ENCODE measurements at regions not wholly inside any gene's neighbourhood (a gene's known extent, or its start where the extent isn't known, plus 50 kb on each side); places are given as distances from the start of the nearest gene placed in this dataset.

- Histone ChIP-seq H3K27ac (no peak overlapping the region), H3K36me3 (no peaks in the 10 kb centered on the region), H3K4me1 (peaks cover 0 to 24% (median 24%) of the 10 kb centered on the region in 4 donors), H3K4me3 (no peak overlapping the region), H3K27me3 (peaks cover 30 to 53% (median 39%) of the 10 kb centered on the region in 3 donors), H3K9me3 (no peaks in the 10 kb centered on the region)
- intact Hi-C loops (cut with DNase I) = loop anchor here (5.0 kb wide), 2 partner anchors 477 to 707 kb away; partner anchors contain the start of gene PLXNA1
- TF ChIP-seq POLR2AphosphoS5 (IDR thresholded peaks at IDR 0.05) (no peak), EP300 (IDR thresholded peaks at IDR 0.05) (no peak), CTCF (IDR thresholded peaks at IDR 0.05) (no peak), POLR2A (IDR thresholded peaks at IDR 0.05) (no peak)
- WGBS, 2 donors = 32 to 46% methylated on average over 20 of the region's 20 CpGs
- no peak for DNase-seq
These were observed 131.6 kb downstream of the TPRA1 start for GRCh38 chr3:127458696-127459604.

GRCh38 chr3:127457546-127458145 lies 132.9 kb downstream of the TPRA1 start:
- Histone ChIP-seq H3K4me3 (no peak overlapping the region), H3K36me3 (no peaks in the 10 kb centered on the region), H3K27ac (no peak overlapping the region), H3K4me1 (peaks cover 0 to 24% (median 24%) of the 10 kb centered on the region in 4 donors), H3K9me3 (no peaks in the 10 kb centered on the region), H3K27me3 (peaks cover 30 to 66% (median 48%) of the 10 kb centered on the region in 3 donors)
- peak; percentile 33 for DNase-seq
- WGBS, 2 donors = 28 to 55% methylated on average over 6 of the region's 6 CpGs
- intact Hi-C loops (cut with DNase I) = loop anchor here (5.0 kb wide), 2 partner anchors 475 to 705 kb away; partner anchors contain the start of gene PLXNA1
- TF ChIP-seq POLR2A (IDR thresholded peaks at IDR 0.05) (no peak), EP300 (IDR thresholded peaks at IDR 0.05) (no peak), CTCF (IDR thresholded peaks at IDR 0.05) (no peak), POLR2AphosphoS5 (IDR thresholded peaks at IDR 0.05) (no peak)

GRCh38 chr3:127457094-127457475 lies 133.4 kb downstream of the TPRA1 start:
- H3K27ac ChIP-seq = no peak overlapping the region
- 3 to 5% methylated on average over 27 of the region's 27 CpGs for WGBS, 2 donors
- peaks cover 30 to 72% (median 48%) of the 10 kb centered on the region in 3 donors for H3K27me3 ChIP-seq

More at GRCh38 chr3:127457094-127457475, 133.4 kb downstream of the TPRA1 start:
- TF ChIP-seq POLR2A (IDR thresholded peaks at IDR 0.05) (no peak), CTCF (IDR thresholded peaks at IDR 0.05) (no peak), EP300 (IDR thresholded peaks at IDR 0.05) (no peak), POLR2AphosphoS5 (IDR thresholded peaks at IDR 0.05) (no peak)
- Histone ChIP-seq H3K4me3 (no peak overlapping the region), H3K36me3 (no peaks in the 10 kb centered on the region), H3K4me1 (peaks cover 0 to 24% (median 24%) of the 10 kb centered on the region in 4 donors), H3K9me3 (no peaks in the 10 kb centered on the region)
- DNase-seq = peak; percentile 63
- intact Hi-C loops (cut with DNase I) = loop anchor here (5.0 kb wide), 2 partner anchors 475 to 705 kb away; partner anchors contain the start of gene PLXNA1

Measured in sigmoid colon (tissue), 6 donors.